H1 (cell line): ENCODE measurements at regions not wholly inside any gene's neighbourhood (a gene's known extent, or its start where the extent isn't known, plus 50 kb on each side); places are given as distances from the start of the nearest gene placed in this dataset.

Experiments
- CTCF ChIA-PET: fragments of 300-600 bp; sonication (Branson Sonifier 250); formaldehyde crosslinking; loops from one replicate; lab custom pipeline; 2021; ENCODE audit not compliant: partially characterized antibody; lab: Charles Lee
- POLR2A ChIA-PET: fragments of 300-600 bp; sonication (Branson Sonifier 250); formaldehyde crosslinking; loops from one replicate; lab custom pipeline; 2021; ENCODE audit warnings: inconsistent platforms; ENCODE audit not compliant: partially characterized antibody; lab: Charles Lee
- DNase-seq, 2 experiments: peaks; one replicate each; pipeline versions ENCODE4 v3.0.0 to v3.0.0-alpha.2; 2010 to 2022; ENCODE audit warnings: low spot score in 2 of 2, low read depth in 1 of 2, mixed read lengths in 1 of 2
- FAIRE-seq: peaks from 2 replicates; lab custom pipeline; 2011; peaks lifted over from hg19 to GRCh38; lab: Jason Lieb, UNC
- H2AFZ ChIP-seq: 2 replicates; pipeline ENCODE4 v1.8.1; 2012; ENCODE audit warnings: low read length, inconsistent platforms
- H2AK5ac ChIP-seq: 2 replicates; pipeline ENCODE4 v1.6.1; 2013; ENCODE audit warnings: low read depth, low read length
- H2BK120ac ChIP-seq: replicated peaks from 2 replicates; pipeline ENCODE3; 2013; ENCODE audit warnings: low read depth, low read length, inconsistent platforms
- H2BK12ac ChIP-seq: 2 replicates; pipeline ENCODE4 v1.6.1; 2013; ENCODE audit warnings: low read depth, low read length
- H2BK15ac ChIP-seq: 2 replicates; pipeline ENCODE4 v1.6.1; 2013; ENCODE audit warnings: low read length
- H2BK20ac ChIP-seq: 2 replicates; pipeline ENCODE4 v1.6.1; 2013; ENCODE audit warnings: low read length
- H2BK5ac ChIP-seq: 2 replicates; pipeline ENCODE4 v1.6.1; 2013; ENCODE audit warnings: low read depth, low read length
- H3K14ac ChIP-seq: 2 replicates; pipeline ENCODE4 v1.6.1; 2013; ENCODE audit warnings: inconsistent platforms; ENCODE audit not compliant: insufficient read length
- H3K18ac ChIP-seq: 2 replicates; pipeline ENCODE4 v1.6.1; 2013; ENCODE audit warnings: low read length; ENCODE audit errors: extremely low read depth
- H3K23ac ChIP-seq: 2 replicates; pipeline ENCODE4 v1.6.1; 2013; ENCODE audit warnings: inconsistent platforms; ENCODE audit not compliant: insufficient read length
- H3K23me2 ChIP-seq: 2 replicates; pipeline ENCODE4 v1.6.1; 2013; ENCODE audit warnings: low read depth, low read length
- H3K27ac ChIP-seq: 2 replicates; pipeline ENCODE4 v1.6.1; 2011; ENCODE audit warnings: low read depth, low read length, inconsistent platforms
- H3K27me3 ChIP-seq, 4 experiments: replicated peaks in 1 of 4; 1 replicate in 1 of 4; 2 replicates in 3 of 4; pipeline versions ENCODE4 v1.6.1 to v1.8.1; 2011 to 2013; ENCODE audit warnings: low read length in 3 of 4, mild to moderate bottlenecking in 3 of 4, inconsistent platforms in 2 of 4, mixed read lengths in 2 of 4, moderate library complexity in 1 of 4; ENCODE audit not compliant: control insufficient read depth in 3 of 4, insufficient read depth in 3 of 4; ENCODE audit errors: extremely low read depth in 1 of 4
- H3K36me3 ChIP-seq, 4 experiments: 2 replicates each; pipeline versions ENCODE4 v1.6.1 to v1.8.1; 2011 to 2013; ENCODE audit warnings: mild to moderate bottlenecking in 4 of 4, low read length in 3 of 4, moderate library complexity in 2 of 4, control low read depth in 1 of 4, inconsistent platforms in 1 of 4; ENCODE audit not compliant: insufficient read depth in 4 of 4, control insufficient read depth in 2 of 4
- H3K4ac ChIP-seq: replicated peaks from 2 replicates; pipeline ENCODE3; 2013; ENCODE audit warnings: low read length, low read depth, mixed read lengths, inconsistent platforms; ENCODE audit not compliant: insufficient read length
- H3K4me1 ChIP-seq, 4 experiments: replicated peaks in 1 of 4; 1 replicate in 1 of 4; 2 replicates in 3 of 4; pipeline versions ENCODE4 v1.6.1 to v1.8.1; 2011 to 2013; ENCODE audit warnings: low read length in 3 of 4, inconsistent platforms in 2 of 4, mixed read lengths in 1 of 4; ENCODE audit not compliant: insufficient read depth in 4 of 4, control insufficient read depth in 3 of 4
- H3K4me2 ChIP-seq, 2 experiments: 2 replicates each; pipeline versions ENCODE4 v1.6.1 to v1.8.1; 2011 to 2013; ENCODE audit warnings: low read depth in 2 of 2, low read length in 2 of 2, control low read depth in 1 of 2, inconsistent platforms in 1 of 2, mild to moderate bottlenecking in 1 of 2; ENCODE audit not compliant: insufficient read depth in 1 of 2
- H3K4me3 ChIP-seq, 4 experiments: fragments of 200-600, 300-600 bp in 1 of 4; sonication (generic), shearing (Covaris generic), sonication (Bioruptor Twin) in 1 of 4; 2 replicates each; pipeline versions ENCODE4 v1.5.1 to v1.8.1; 2011 to 2016; ENCODE audit warnings: low read length in 4 of 4, low read depth in 3 of 4, control low read depth in 2 of 4, inconsistent platforms in 2 of 4, mild to moderate bottlenecking in 2 of 4, mixed read lengths in 1 of 4, moderate library complexity in 1 of 4; ENCODE audit not compliant: insufficient read depth in 2 of 4; ENCODE audit errors: extremely low read depth in 1 of 4
- H3K56ac ChIP-seq: replicated peaks from 2 replicates; pipeline ENCODE3; 2013; ENCODE audit warnings: low read depth, mild to moderate bottlenecking, mixed read lengths, low read length, inconsistent platforms; ENCODE audit not compliant: insufficient read length
- H3K79me1 ChIP-seq: 2 replicates; pipeline ENCODE4 v1.6.1; 2013; ENCODE audit warnings: low read depth, low read length, control low read depth
- H3K79me2 ChIP-seq, 2 experiments: 2 replicates each; pipeline versions ENCODE4 v1.6.1 to v1.8.1; 2012 to 2013; ENCODE audit warnings: low read length in 2 of 2, mild to moderate bottlenecking in 2 of 2, inconsistent platforms in 1 of 2; ENCODE audit not compliant: insufficient read depth in 2 of 2, control insufficient read depth in 1 of 2
- H3K9ac ChIP-seq, 4 experiments: replicated peaks in 1 of 4; 1 replicate in 1 of 4; 2 replicates in 3 of 4; pipeline versions ENCODE4 v1.6.1 to v1.8.1; 2011 to 2013; ENCODE audit warnings: low read depth in 3 of 4, low read length in 3 of 4, control low read depth in 2 of 4, mild to moderate bottlenecking in 2 of 4, moderate library complexity in 2 of 4, inconsistent platforms in 1 of 4; ENCODE audit errors: extremely low read depth in 1 of 4
- H3K9me3 ChIP-seq, 2 experiments: 2 replicates each; pipeline versions ENCODE4 v1.6.1 to v1.8.1; 2012 to 2013; ENCODE audit warnings: mild to moderate bottlenecking in 2 of 2, moderate library complexity in 2 of 2, control low read depth in 1 of 2, inconsistent platforms in 1 of 2, low read depth in 1 of 2, low read length in 1 of 2, mixed read lengths in 1 of 2; ENCODE audit not compliant: insufficient read depth in 2 of 2
- H4K20me1 ChIP-seq, 2 experiments: replicated peaks in 1 of 2; 2 replicates each; pipeline versions ENCODE3 to v1.8.1; 2011 to 2013; ENCODE audit warnings: inconsistent platforms in 2 of 2, low read length in 2 of 2, mild to moderate bottlenecking in 1 of 2; ENCODE audit not compliant: insufficient read depth in 2 of 2, control insufficient read depth in 1 of 2
- H4K5ac ChIP-seq: 2 replicates; pipeline ENCODE4 v1.6.1; 2013; ENCODE audit warnings: low read length, low read depth, mixed read lengths, inconsistent platforms; ENCODE audit not compliant: insufficient read length
- H4K8ac ChIP-seq: 2 replicates; pipeline ENCODE4 v1.8.0; 2013; ENCODE audit warnings: mild to moderate bottlenecking, moderate library complexity, low read length, inconsistent platforms; ENCODE audit not compliant: insufficient read depth; ENCODE audit errors: extremely low read depth
- H4K91ac ChIP-seq: replicated peaks from 2 replicates; pipeline ENCODE3; 2013; ENCODE audit warnings: low read length, mixed read lengths, inconsistent platforms; ENCODE audit not compliant: insufficient read length
- BCL11A ChIP-seq, 2 experiments: IDR thresholded peaks; one replicate each; pipeline ENCODE4 v1.6.1; 2011; ENCODE audit warnings: low read depth in 2 of 2, low read length in 2 of 2, mild to moderate bottlenecking in 2 of 2
- SIRT6 ChIP-seq: IDR thresholded peaks from one replicate; pipeline ENCODE4 v1.7.1; 2012; ENCODE audit warnings: low read length, inconsistent platforms
- SIX5 ChIP-seq: IDR thresholded peaks from 2 replicates; pipeline ENCODE4 v1.6.1; 2011; ENCODE audit warnings: mild to moderate bottlenecking, low read depth, low read length

- H3K9ac ChIP-seq = no peak overlapping the region
- no peak overlapping the region for H3K27ac ChIP-seq
- no peak overlapping the region for H2BK20ac ChIP-seq
- H3K4me1 ChIP-seq = no peaks in the 10 kb centered on the region
- H4K20me1 ChIP-seq = no peaks in the 10 kb centered on the region
- H4K5ac ChIP-seq = no peak overlapping the region
- H2AK5ac ChIP-seq = no peak overlapping the region
- no peaks in the 10 kb centered on the region for H3K27me3 ChIP-seq
- ChIA-PET CTCF (no interaction called here), POLR2A (no interaction called here)
- no peak overlapping the region for H3K4me3 ChIP-seq
- H3K36me3 ChIP-seq = no peaks in the 10 kb centered on the region
- H2BK120ac ChIP-seq = no peak overlapping the region
- DNase-seq (no peak), FAIRE-seq (no peak)
- H3K56ac ChIP-seq = no peak overlapping the region
- H3K4ac ChIP-seq = no peak overlapping the region
- no peak overlapping the region for H3K14ac ChIP-seq
- H3K23ac ChIP-seq = no peak overlapping the region
- no peak overlapping the region for H2BK5ac ChIP-seq
- no peak overlapping the region for H3K4me2 ChIP-seq
- H3K79me1 ChIP-seq = no peaks in the 10 kb centered on the region
- no peaks in the 10 kb centered on the region for H3K79me2 ChIP-seq
- H4K8ac ChIP-seq = no peak overlapping the region
- H3K18ac ChIP-seq = no peak overlapping the region
- no peak overlapping the region for H4K91ac ChIP-seq
- no peak overlapping the region for H2AFZ ChIP-seq
- H2BK12ac ChIP-seq = no peak overlapping the region
- H3K23me2 ChIP-seq = no peaks in the 10 kb centered on the region
- H3K9me3 ChIP-seq = no peaks in the 10 kb centered on the region
- no peak for TF ChIP-seq SIRT6
- TF ChIP-seq SIX5 = no peak
- TF ChIP-seq BCL11A (IDR thresholded peaks at IDR 0.05; ENCODE audit: low read depth in 2 of 2, low read length in 2 of 2) = no peak
- H2BK15ac ChIP-seq = no peak overlapping the region
Measured at GRCh38 chr5:92805446-92805845, 775.6 kb downstream of the NR2F1-AS1 start.
